ENCODE measurements at regions not wholly inside any gene's neighbourhood (a gene's known extent, or its start where the extent isn't known, plus 50 kb on each side); places are given as distances from the start of the nearest gene placed in this dataset.

- no peak for ATAC-seq
- TF ChIP-seq SNAI2 (CRISPR knock-in tag; IDR thresholded peaks at IDR 0.05) (no peak), ZNF8 (CRISPR knock-in tag; IDR thresholded peaks at IDR 0.05) (no peak), ZFP3 (CRISPR knock-in tag; IDR thresholded peaks at IDR 0.05) (no peak), PPARA (CRISPR knock-in tag; IDR thresholded peaks at IDR 0.05; ENCODE audit: borderline replicate concordance) (no peak), RARB (CRISPR knock-in tag; IDR thresholded peaks at IDR 0.05) (no peak), ARNTL (CRISPR knock-in tag; IDR thresholded peaks at IDR 0.05; ENCODE audit: borderline replicate concordance, low read depth) (no peak), ZNF70 (CRISPR knock-in tag; IDR thresholded peaks at IDR 0.05) (no peak), ZFP30 (CRISPR knock-in tag; IDR thresholded peaks at IDR 0.05) (no peak), GLIS3 (CRISPR knock-in tag; IDR thresholded peaks at IDR 0.05) (no peak), TCF4 (CRISPR knock-in tag; IDR thresholded peaks at IDR 0.05; ENCODE audit: borderline replicate concordance) (no peak), ZNF565 (CRISPR knock-in tag; conservative IDR thresholded peaks at IDR 0.05; ENCODE audit: low read depth) (no peak), CSRNP3 (CRISPR knock-in tag; IDR thresholded peaks at IDR 0.05) (no peak), BACH2 (CRISPR knock-in tag; IDR thresholded peaks at IDR 0.05; ENCODE audit: borderline replicate concordance) (no peak), OSR1 (CRISPR knock-in tag; IDR thresholded peaks at IDR 0.05) (no peak), ISL1 (CRISPR knock-in tag; IDR thresholded peaks at IDR 0.05) (no peak)
- TF ChIP-seq, protein P1, sequence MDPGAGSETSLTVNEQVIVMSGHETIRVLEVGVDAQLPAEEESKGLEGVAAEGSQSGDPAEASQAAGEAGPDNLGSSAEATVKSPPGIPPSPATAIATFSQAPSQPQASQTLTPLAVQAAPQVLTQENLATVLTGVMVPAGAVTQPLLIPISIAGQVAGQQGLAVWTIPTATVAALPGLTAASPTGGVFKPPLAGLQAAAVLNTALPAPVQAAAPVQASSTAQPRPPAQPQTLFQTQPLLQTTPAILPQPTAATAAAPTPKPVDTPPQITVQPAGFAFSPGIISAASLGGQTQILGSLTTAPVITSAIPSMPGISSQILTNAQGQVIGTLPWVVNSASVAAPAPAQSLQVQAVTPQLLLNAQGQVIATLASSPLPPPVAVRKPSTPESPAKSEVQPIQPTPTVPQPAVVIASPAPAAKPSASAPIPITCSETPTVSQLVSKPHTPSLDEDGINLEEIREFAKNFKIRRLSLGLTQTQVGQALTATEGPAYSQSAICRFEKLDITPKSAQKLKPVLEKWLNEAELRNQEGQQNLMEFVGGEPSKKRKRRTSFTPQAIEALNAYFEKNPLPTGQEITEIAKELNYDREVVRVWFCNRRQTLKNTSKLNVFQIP (CRISPR knock-in tag; IDR thresholded peaks at IDR 0.05; ENCODE audit: borderline replicate concordance, low read depth): no peak
- TF ChIP-seq, protein P2, sequence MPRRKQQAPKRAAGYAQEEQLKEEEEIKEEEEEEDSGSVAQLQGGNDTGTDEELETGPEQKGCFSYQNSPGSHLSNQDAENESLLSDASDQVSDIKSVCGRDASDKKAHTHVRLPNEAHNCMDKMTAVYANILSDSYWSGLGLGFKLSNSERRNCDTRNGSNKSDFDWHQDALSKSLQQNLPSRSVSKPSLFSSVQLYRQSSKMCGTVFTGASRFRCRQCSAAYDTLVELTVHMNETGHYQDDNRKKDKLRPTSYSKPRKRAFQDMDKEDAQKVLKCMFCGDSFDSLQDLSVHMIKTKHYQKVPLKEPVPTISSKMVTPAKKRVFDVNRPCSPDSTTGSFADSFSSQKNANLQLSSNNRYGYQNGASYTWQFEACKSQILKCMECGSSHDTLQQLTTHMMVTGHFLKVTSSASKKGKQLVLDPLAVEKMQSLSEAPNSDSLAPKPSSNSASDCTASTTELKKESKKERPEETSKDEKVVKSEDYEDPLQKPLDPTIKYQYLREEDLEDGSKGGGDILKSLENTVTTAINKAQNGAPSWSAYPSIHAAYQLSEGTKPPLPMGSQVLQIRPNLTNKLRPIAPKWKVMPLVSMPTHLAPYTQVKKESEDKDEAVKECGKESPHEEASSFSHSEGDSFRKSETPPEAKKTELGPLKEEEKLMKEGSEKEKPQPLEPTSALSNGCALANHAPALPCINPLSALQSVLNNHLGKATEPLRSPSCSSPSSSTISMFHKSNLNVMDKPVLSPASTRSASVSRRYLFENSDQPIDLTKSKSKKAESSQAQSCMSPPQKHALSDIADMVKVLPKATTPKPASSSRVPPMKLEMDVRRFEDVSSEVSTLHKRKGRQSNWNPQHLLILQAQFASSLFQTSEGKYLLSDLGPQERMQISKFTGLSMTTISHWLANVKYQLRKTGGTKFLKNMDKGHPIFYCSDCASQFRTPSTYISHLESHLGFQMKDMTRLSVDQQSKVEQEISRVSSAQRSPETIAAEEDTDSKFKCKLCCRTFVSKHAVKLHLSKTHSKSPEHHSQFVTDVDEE (CRISPR knock-in tag; IDR thresholded peaks at IDR 0.05): no peak
- TF ChIP-seq, protein P3, sequence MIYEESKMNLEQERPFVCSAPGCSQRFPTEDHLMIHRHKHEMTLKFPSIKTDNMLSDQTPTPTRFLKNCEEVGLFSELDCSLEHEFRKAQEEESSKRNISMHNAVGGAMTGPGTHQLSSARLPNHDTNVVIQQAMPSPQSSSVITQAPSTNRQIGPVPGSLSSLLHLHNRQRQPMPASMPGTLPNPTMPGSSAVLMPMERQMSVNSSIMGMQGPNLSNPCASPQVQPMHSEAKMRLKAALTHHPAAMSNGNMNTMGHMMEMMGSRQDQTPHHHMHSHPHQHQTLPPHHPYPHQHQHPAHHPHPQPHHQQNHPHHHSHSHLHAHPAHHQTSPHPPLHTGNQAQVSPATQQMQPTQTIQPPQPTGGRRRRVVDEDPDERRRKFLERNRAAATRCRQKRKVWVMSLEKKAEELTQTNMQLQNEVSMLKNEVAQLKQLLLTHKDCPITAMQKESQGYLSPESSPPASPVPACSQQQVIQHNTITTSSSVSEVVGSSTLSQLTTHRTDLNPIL (CRISPR knock-in tag; IDR thresholded peaks at IDR 0.05; ENCODE audit: low read depth): no peak
Measured at GRCh38 chr13:34805347-34805746, 136.7 kb upstream of the NBEA start.

DNA sequence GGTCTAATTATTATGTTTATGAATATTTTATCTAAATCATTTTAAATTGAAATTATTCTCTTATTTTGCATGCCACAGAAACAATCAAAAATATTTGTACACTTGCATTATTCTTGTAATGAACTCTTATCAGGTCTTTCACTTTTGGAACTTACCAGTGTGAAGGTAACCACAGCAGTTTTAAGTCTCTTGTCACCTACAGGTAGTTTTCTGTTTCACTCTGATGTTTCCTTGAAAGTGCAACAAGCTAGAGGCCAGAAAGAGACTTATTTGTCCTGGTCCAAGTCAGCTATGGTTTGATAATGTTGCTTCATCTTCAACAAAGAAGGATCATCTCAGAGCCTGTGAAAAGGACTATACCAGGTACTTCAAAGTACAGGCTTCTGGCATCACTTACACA is 133.4 kb upstream of the NBEA start:
- ATAC-seq: no peak
- no peak for TF ChIP-seq CSRNP3 (CRISPR knock-in tag; IDR thresholded peaks at IDR 0.05)
- TF ChIP-seq, protein P3 (CRISPR knock-in tag; IDR thresholded peaks at IDR 0.05; ENCODE audit: low read depth): no peak
- TF ChIP-seq ARNTL (CRISPR knock-in tag; IDR thresholded peaks at IDR 0.05; ENCODE audit: borderline replicate concordance, low read depth): no peak

DNA sequence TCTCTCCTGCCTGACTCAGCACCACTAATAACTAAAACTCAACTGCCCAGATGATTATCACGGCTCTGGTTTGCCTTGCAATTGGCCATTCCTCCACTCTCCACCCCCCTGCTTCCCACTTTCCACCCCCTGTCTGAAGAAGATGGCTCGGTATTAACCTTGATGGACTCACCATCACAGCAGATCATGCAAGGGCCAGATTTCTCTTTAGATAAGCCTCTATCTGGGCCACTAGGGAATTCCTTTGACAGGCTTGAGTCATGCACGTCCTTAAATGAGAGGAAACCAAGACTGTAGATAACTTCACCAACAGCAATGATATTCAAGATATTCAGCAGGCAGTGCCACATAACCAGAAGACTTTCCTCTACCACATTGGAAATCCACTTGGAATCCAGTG is 131.1 kb upstream of the NBEA start:
- ATAC-seq: no peak
- TF ChIP-seq ZFP30 (CRISPR knock-in tag; IDR thresholded peaks at IDR 0.05) (no peak), SNAI2 (CRISPR knock-in tag; IDR thresholded peaks at IDR 0.05) (no peak), ZFP3 (CRISPR knock-in tag; IDR thresholded peaks at IDR 0.05) (no peak), ZNF8 (CRISPR knock-in tag; IDR thresholded peaks at IDR 0.05) (no peak), GLIS3 (CRISPR knock-in tag; IDR thresholded peaks at IDR 0.05) (no peak), OSR1 (CRISPR knock-in tag; IDR thresholded peaks at IDR 0.05) (no peak), CSRNP3 (CRISPR knock-in tag; IDR thresholded peaks at IDR 0.05) (no peak)
- TF ChIP-seq, protein P3 (CRISPR knock-in tag; IDR thresholded peaks at IDR 0.05; ENCODE audit: low read depth): no peak

Measured in SK-N-SH treated with all-trans-retinoic acid at 6 μM for 48 hours (cell line).